ENCODE measurements at regions not wholly inside any gene's neighbourhood (a gene's known extent, or its start where the extent isn't known, plus 50 kb on each side); places are given as distances from the start of the nearest gene placed in this dataset.

DNA sequence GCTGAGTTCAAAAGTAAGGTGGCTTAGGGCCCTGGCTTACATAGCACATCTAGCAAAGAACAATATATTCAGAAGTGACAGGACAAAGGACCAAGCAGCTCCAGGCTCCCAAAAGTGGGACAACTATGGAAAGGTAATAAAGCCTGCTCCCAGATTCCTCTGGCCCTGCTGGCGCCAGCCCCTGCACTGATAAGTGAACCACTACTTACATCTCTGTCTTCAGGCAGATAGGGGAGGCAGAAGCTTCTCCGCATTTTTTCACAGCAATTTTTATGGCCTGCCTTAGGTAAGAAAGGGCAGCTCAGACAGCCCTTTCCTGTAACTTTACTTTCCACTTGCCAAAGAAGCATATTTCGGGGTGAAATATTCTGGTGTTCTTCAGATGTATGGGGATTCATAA lies 83.9 kb downstream of the MTNR1A start:
- TF ChIP-seq EZH2 (IDR thresholded peaks at IDR 0.05; ENCODE audit: borderline replicate concordance, low read depth, low read length, poor library complexity, severe bottlenecking), result no peak
- TF ChIP-seq, protein P1, sequence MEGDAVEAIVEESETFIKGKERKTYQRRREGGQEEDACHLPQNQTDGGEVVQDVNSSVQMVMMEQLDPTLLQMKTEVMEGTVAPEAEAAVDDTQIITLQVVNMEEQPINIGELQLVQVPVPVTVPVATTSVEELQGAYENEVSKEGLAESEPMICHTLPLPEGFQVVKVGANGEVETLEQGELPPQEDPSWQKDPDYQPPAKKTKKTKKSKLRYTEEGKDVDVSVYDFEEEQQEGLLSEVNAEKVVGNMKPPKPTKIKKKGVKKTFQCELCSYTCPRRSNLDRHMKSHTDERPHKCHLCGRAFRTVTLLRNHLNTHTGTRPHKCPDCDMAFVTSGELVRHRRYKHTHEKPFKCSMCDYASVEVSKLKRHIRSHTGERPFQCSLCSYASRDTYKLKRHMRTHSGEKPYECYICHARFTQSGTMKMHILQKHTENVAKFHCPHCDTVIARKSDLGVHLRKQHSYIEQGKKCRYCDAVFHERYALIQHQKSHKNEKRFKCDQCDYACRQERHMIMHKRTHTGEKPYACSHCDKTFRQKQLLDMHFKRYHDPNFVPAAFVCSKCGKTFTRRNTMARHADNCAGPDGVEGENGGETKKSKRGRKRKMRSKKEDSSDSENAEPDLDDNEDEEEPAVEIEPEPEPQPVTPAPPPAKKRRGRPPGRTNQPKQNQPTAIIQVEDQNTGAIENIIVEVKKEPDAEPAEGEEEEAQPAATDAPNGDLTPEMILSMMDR (conservative IDR thresholded peaks at IDR 0.05; ENCODE audit: low read depth, low read length), result no peak

All from A673 (cell line).